GM21367 (cell line): ENCODE measurements at regions not wholly inside any gene's neighbourhood (a gene's known extent, or its start where the extent isn't known, plus 50 kb on each side); places are given as distances from the start of the nearest gene placed in this dataset.

Experiments
- ATAC-seq: cut with Tn5 transposase; IDR thresholded peaks from one replicate; pipeline ENCODE4 v1.9.1; 2021; ENCODE audit not compliant: unreplicated experiment

- ATAC-seq: no peak
Observed at GRCh38 chr2:236317938-236318396, 53.8 kb upstream of the ASB18 start.

GRCh38 chr2:236318401-236318800 lies 54.2 kb upstream of the ASB18 start:
- ATAC-seq: no peak

GRCh38 chr2:236319036-236319435 lies 54.8 kb upstream of the ASB18 start:
- no peak for ATAC-seq

- ATAC-seq: no peak
Observed at GRCh38 chr2:236321415-236321814, 57.2 kb upstream of the ASB18 start.

GRCh38 chr2:236333417-236334121 lies 69.4 kb upstream of the ASB18 start:
- ATAC-seq: no peak

GRCh38 chr2:236334122-236334876 lies 70.1 kb upstream of the ASB18 start:
- no peak for ATAC-seq

GRCh38 chr2:236335696-236336574 lies 71.7 kb upstream of the ASB18 start:
- ATAC-seq: no peak

- ATAC-seq: no peak
Observed at GRCh38 chr2:236336575-236337464, 72.6 kb upstream of the ASB18 start.

GRCh38 chr2:236337465-236338325 lies 73.5 kb upstream of the ASB18 start:
- no peak for ATAC-seq

GRCh38 chr2:236338495-236339184 lies 74.4 kb upstream of the ASB18 start:
- no peak for ATAC-seq

- no peak for ATAC-seq
Observed at GRCh38 chr2:236340251-236340650, 76.0 kb upstream of the ASB18 start.

GRCh38 chr2:236341067-236341466 lies 76.9 kb upstream of the ASB18 start:
- ATAC-seq: no peak

GRCh38 chr2:236341721-236342120 lies 77.5 kb upstream of the ASB18 start:
- no peak for ATAC-seq

GRCh38 chr2:236342507-236342906 lies 78.3 kb upstream of the ASB18 start:
- no peak for ATAC-seq

- ATAC-seq: no peak
Observed at GRCh38 chr2:236342951-236343350, 78.7 kb upstream of the ASB18 start.

- no peak for ATAC-seq
Observed at GRCh38 chr2:236343400-236344161, 79.4 kb upstream of the ASB18 start.

GRCh38 chr2:236344446-236344845 lies 80.2 kb upstream of the ASB18 start:
- no peak for ATAC-seq

GRCh38 chr2:236345081-236345714 lies 81.0 kb upstream of the ASB18 start:
- ATAC-seq: no peak
